HG03565 (cell line): ENCODE measurements at regions not wholly inside any gene's neighbourhood (a gene's known extent, or its start where the extent isn't known, plus 50 kb on each side); places are given as distances from the start of the nearest gene placed in this dataset.

Experiments
- ATAC-seq: cut with Tn5 transposase; IDR thresholded peaks from one replicate; pipeline ENCODE4 v1.9.1; 2021; ENCODE audit warnings: mild to moderate bottlenecking, moderate library complexity; ENCODE audit not compliant: unreplicated experiment

GRCh38 chr22:49609207-49609876 lies 218.3 kb downstream of the BRD1 start:
- ATAC-seq, result no peak

- no peak for ATAC-seq
Measured at GRCh38 chr22:49608660-49609059, 219.0 kb downstream of the BRD1 start.

GRCh38 chr22:49608228-49608627 lies 219.4 kb downstream of the BRD1 start:
- no peak for ATAC-seq

GRCh38 chr22:49607821-49608220 lies 219.9 kb downstream of the BRD1 start:
- ATAC-seq, result no peak

GRCh38 chr22:49606562-49607290 lies 220.9 kb downstream of the BRD1 start:
- no peak for ATAC-seq

- ATAC-seq, result no peak
Measured at GRCh38 chr22:49604732-49605302, 222.9 kb downstream of the BRD1 start.

GRCh38 chr22:49603016-49603415 lies 224.7 kb downstream of the BRD1 start:
- ATAC-seq, result no peak

- ATAC-seq, result no peak
Measured at GRCh38 chr22:49602481-49602880, 225.2 kb downstream of the BRD1 start.

GRCh38 chr22:49601614-49602321 lies 225.9 kb downstream of the BRD1 start:
- ATAC-seq, result no peak

- ATAC-seq, result no peak
Measured at GRCh38 chr22:49600891-49601431, 226.7 kb downstream of the BRD1 start.

GRCh38 chr22:49600468-49600867 lies 227.2 kb downstream of the BRD1 start:
- no peak for ATAC-seq

GRCh38 chr22:49599691-49600455 lies 227.8 kb downstream of the BRD1 start:
- no peak for ATAC-seq

- no peak for ATAC-seq
Measured at GRCh38 chr22:49599039-49599438, 228.6 kb downstream of the BRD1 start.

GRCh38 chr22:49598338-49598737 lies 229.3 kb downstream of the BRD1 start:
- ATAC-seq, result no peak

- ATAC-seq, result no peak
Measured at GRCh38 chr22:49597428-49598039, 230.1 kb downstream of the BRD1 start.

GRCh38 chr22:49595465-49596078 lies 232.1 kb downstream of the BRD1 start:
- ATAC-seq, result no peak

- ATAC-seq, result no peak
Measured at GRCh38 chr22:49594078-49594477, 233.6 kb downstream of the BRD1 start.

GRCh38 chr22:49593509-49593908 lies 234.2 kb downstream of the BRD1 start:
- no peak for ATAC-seq

- no peak for ATAC-seq
Measured at GRCh38 chr22:49592780-49593501, 234.7 kb downstream of the BRD1 start.
